Duodenal mucosa (tissue), 2 donors: ENCODE measurements at regions not wholly inside any gene's neighbourhood (a gene's known extent, or its start where the extent isn't known, plus 50 kb on each side); places are given as distances from the start of the nearest gene placed in this dataset.
"Not testable (repeated sequence)": the region's sequence is repeated elsewhere in the genome, so short reads cannot be mapped to it uniquely, and the experiment has no call there.

ENCODE experiments used
- H3K27ac ChIP-seq: one replicate; pipeline ENCODE4 v1.7.0; 2013; ENCODE audit warnings: low read depth, low read length
- H3K27me3 ChIP-seq, 2 donors: one replicate each; pipeline ENCODE4 v1.7.0; 2013; ENCODE audit warnings: low read length in 2 of 2, control low read depth in 1 of 2; ENCODE audit not compliant: insufficient read depth in 2 of 2, control insufficient read depth in 1 of 2
- H3K36me3 ChIP-seq, 2 donors: one replicate each; pipeline ENCODE4 v1.7.0; 2013; ENCODE audit warnings: low read length in 2 of 2, control low read depth in 1 of 2; ENCODE audit not compliant: insufficient read depth in 2 of 2, control insufficient read depth in 1 of 2
- H3K4me1 ChIP-seq, 2 donors: one replicate each; pipeline ENCODE4 v1.7.0; 2013; ENCODE audit warnings: low read length in 2 of 2, control low read depth in 1 of 2; ENCODE audit not compliant: insufficient read depth in 2 of 2, control insufficient read depth in 1 of 2
- H3K4me3 ChIP-seq, 2 donors: one replicate each; pipeline ENCODE4 v1.7.0; 2013; ENCODE audit warnings: low read length in 2 of 2, low read depth in 1 of 2
- H3K9ac ChIP-seq, 2 donors: one replicate each; pipeline ENCODE4 v1.7.0; 2013; ENCODE audit warnings: low read length in 2 of 2, low read depth in 1 of 2
- H3K9me3 ChIP-seq, 2 donors: one replicate each; pipeline ENCODE4 v1.7.0; 2013; ENCODE audit warnings: low read length in 2 of 2, control low read depth in 1 of 2; ENCODE audit not compliant: control insufficient read depth in 1 of 2

- not testable (repeated sequence) for H3K9ac ChIP-seq, H3K4me3 ChIP-seq, H3K4me1 ChIP-seq, H3K36me3 ChIP-seq, H3K9me3 ChIP-seq, H3K27ac ChIP-seq, H3K27me3 ChIP-seq
Measured at GRCh38 chr11:24415955-24416636, 80.8 kb upstream of the LUZP2 start.

GRCh38 chr11:24421766-24422165, 75.1 kb upstream of the LUZP2 start:
- Histone ChIP-seq H3K27me3 (no peaks in the 10 kb centered on the region), H3K9ac (no peak overlapping the region), H3K4me3 (no peak overlapping the region), H3K9me3 (no peaks in the 10 kb centered on the region), H3K4me1 (no peaks in the 10 kb centered on the region), H3K36me3 (no peaks in the 10 kb centered on the region), H3K27ac (no peak overlapping the region)

- H3K27ac ChIP-seq = no peak overlapping the region
- H3K4me1 ChIP-seq = no peaks in the 10 kb centered on the region
- H3K36me3 ChIP-seq = no peaks in the 10 kb centered on the region
- H3K27me3 ChIP-seq = no peaks in the 10 kb centered on the region
- H3K9me3 ChIP-seq = no peaks in the 10 kb centered on the region
- H3K4me3 ChIP-seq = no peak overlapping the region
- H3K9ac ChIP-seq = no peak overlapping the region
Measured at GRCh38 chr11:24422376-24422775, 74.5 kb upstream of the LUZP2 start.

GRCh38 chr11:24437123-24437522, 59.7 kb upstream of the LUZP2 start:
- H3K4me3 ChIP-seq = no peak overlapping the region
- H3K9me3 ChIP-seq = no peaks in the 10 kb centered on the region

More at GRCh38 chr11:24437123-24437522, 59.7 kb upstream of the LUZP2 start:
- Histone ChIP-seq H3K4me1 (no peaks in the 10 kb centered on the region), H3K27me3 (no peaks in the 10 kb centered on the region), H3K27ac (no peak overlapping the region), H3K9ac (no peak overlapping the region), H3K36me3 (no peaks in the 10 kb centered on the region)
